ENCODE measurements at regions not wholly inside any gene's neighbourhood (a gene's known extent, or its start where the extent isn't known, plus 50 kb on each side); places are given as distances from the start of the nearest gene placed in this dataset.

DNA sequence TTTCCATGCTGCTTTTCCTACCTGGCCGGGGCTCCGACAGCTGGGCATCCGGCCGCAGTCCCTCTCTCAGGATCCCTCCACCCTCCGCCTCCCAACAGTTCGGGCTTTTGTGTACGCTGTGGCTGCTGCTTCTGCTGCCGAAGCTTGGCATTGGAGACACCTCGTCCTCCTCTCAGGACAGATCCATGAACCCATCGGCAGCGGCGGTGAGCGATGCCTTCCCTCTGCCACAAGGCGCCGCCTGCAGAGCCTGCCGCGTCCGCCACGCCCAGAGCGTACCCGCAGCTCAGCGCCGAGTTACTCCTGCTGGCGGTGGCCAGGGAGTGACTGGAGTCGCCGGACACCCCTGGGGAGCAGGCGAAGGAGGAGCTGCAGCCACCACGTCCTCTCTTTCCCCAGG lies 2032.8 kb downstream of the TP53TG3F start:
- CTCF ChIA-PET: no interaction called here
- Histone ChIP-seq H4K20me1 (ENCODE audit: insufficient read depth) (no peaks in the 10 kb centered on the region; the same call in 1 of the 2 replicates), H3K4me1 (ENCODE audit: control insufficient read depth in 1 of 2, insufficient read depth in 2 of 2, low read length in 2 of 2) (no peaks in the 10 kb centered on the region), H3K9me2 (ENCODE audit: insufficient read depth) (no peaks in the 10 kb centered on the region), H3K9me3 (ENCODE audit: control insufficient read depth in 1 of 2, insufficient read depth in 1 of 2, low read depth in 1 of 2, low read length in 2 of 2) (peaks cover 6 to 14% of the 10 kb centered on the region in 2 experiments; a peak in 2 of 4 replicates), H3K27ac (ENCODE audit: low read depth, low read length) (no peak overlapping the region), H3K4me3 (replicated peaks in 1 of 2; ENCODE audit: low read depth in 1 of 2, low read length in 2 of 2) (no peak overlapping the region), H3K27me3 (ENCODE audit: insufficient read depth, low read length) (no peaks in the 10 kb centered on the region), H3K4me2 (ENCODE audit: low read length) (no peak overlapping the region), H3K9ac (ENCODE audit: low read length) (no peak overlapping the region), H2AFZ (ENCODE audit: low read depth, low read length, poor library complexity, severe bottlenecking) (no peak overlapping the region), H3K79me2 (ENCODE audit: insufficient read depth, low read length) (no peaks in the 10 kb centered on the region), H3K36me3 (ENCODE audit: control insufficient read depth in 1 of 2, insufficient read depth in 2 of 2, low read length in 2 of 2) (no peaks in the 10 kb centered on the region)
- RAD21 ChIA-PET (ENCODE audit: low non-redundant PET in 1 of 2, low total read pairs in 2 of 2, uncharacterized antibody in 2 of 2, unreplicated experiment in 2 of 2): no interaction called here
- POLR2A ChIA-PET: no interaction called here
- no peak for TF ChIP-seq SP1 (IDR thresholded peaks at IDR 0.05; ENCODE audit: low read depth)
- TF ChIP-seq JUND (IDR thresholded peaks at IDR 0.05): no peak
- TF ChIP-seq CEBPB (IDR thresholded peaks at IDR 0.05; ENCODE audit: low read depth): no peak
- TF ChIP-seq, protein P1, sequence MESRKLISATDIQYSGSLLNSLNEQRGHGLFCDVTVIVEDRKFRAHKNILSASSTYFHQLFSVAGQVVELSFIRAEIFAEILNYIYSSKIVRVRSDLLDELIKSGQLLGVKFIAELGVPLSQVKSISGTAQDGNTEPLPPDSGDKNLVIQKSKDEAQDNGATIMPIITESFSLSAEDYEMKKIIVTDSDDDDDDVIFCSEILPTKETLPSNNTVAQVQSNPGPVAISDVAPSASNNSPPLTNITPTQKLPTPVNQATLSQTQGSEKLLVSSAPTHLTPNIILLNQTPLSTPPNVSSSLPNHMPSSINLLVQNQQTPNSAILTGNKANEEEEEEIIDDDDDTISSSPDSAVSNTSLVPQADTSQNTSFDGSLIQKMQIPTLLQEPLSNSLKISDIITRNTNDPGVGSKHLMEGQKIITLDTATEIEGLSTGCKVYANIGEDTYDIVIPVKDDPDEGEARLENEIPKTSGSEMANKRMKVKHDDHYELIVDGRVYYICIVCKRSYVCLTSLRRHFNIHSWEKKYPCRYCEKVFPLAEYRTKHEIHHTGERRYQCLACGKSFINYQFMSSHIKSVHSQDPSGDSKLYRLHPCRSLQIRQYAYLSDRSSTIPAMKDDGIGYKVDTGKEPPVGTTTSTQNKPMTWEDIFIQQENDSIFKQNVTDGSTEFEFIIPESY (IDR thresholded peaks at IDR 0.05; ENCODE audit: extremely low read depth, insufficient replicate concordance, low read length): no peak
- no peak for TF ChIP-seq YY1 (IDR thresholded peaks at IDR 0.05; ENCODE audit: extremely low read depth, insufficient replicate concordance, low read depth, low read length)
- TF ChIP-seq ZNF274 (IDR thresholded peaks at IDR 0.05; ENCODE audit: low read depth, low read length): no peak
- no peak for TF ChIP-seq ELF1 (IDR thresholded peaks at IDR 0.05; ENCODE audit: borderline replicate concordance, low read depth)
- no peak for TF ChIP-seq SIN3A (IDR thresholded peaks at IDR 0.05; ENCODE audit: low read depth)
- intact Hi-C loops (cut with micrococcal nuclease): no loop called here
- BruUV-seq (replicated peaks): no TSS peak
- ATAC-seq (no peak), DNase-seq (ENCODE audit: low read depth, low spot score) (no peak)

DNA sequence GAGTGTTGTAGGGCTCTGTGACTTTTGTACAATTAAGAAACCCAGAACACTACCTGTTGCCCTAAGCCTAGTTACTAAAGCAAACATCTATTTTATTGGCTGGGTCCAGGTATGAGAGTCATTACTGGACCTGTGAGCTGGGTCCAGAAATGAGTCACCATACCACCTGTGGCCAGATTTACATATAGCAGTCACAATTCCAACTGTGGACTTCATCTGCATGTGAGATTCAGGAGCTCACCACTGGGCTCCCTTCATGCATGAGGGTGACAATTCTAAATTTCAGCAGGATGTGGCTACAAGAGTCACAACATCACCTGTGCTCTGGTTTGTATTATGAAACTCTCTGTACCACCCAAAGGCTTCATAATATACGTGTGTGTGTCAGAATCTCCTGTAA lies 2038.0 kb downstream of the TP53TG3F start:
- ATAC-seq (no peak), DNase-seq (ENCODE audit: low read depth, low spot score) (no peak)
- H3K4me2 ChIP-seq (ENCODE audit: low read length): no peak overlapping the region
- intact Hi-C loops (cut with micrococcal nuclease): no loop called here
- no peak overlapping the region for H3K4me3 ChIP-seq (replicated peaks in 1 of 2; ENCODE audit: low read depth in 1 of 2, low read length in 2 of 2)
- ChIA-PET POLR2A (no interaction called here), CTCF (no interaction called here), RAD21 (ENCODE audit: low non-redundant PET in 1 of 2, low total read pairs in 2 of 2, uncharacterized antibody in 2 of 2, unreplicated experiment in 2 of 2) (no interaction called here)
- H3K36me3 ChIP-seq (ENCODE audit: control insufficient read depth in 1 of 2, insufficient read depth in 2 of 2, low read length in 2 of 2): no peaks in the 10 kb centered on the region
- H3K27me3 ChIP-seq (ENCODE audit: insufficient read depth, low read length): no peaks in the 10 kb centered on the region
- BruUV-seq (replicated peaks): no TSS peak
- no peaks in the 10 kb centered on the region for H4K20me1 ChIP-seq (ENCODE audit: insufficient read depth)
- H3K27ac ChIP-seq (ENCODE audit: low read depth, low read length): no peak overlapping the region
- H3K9me3 ChIP-seq (ENCODE audit: control insufficient read depth in 1 of 2, insufficient read depth in 1 of 2, low read depth in 1 of 2, low read length in 2 of 2): peaks cover 4 to 11% of the 10 kb centered on the region in 2 experiments; a peak in 2 of 4 replicates
- no peak for TF ChIP-seq FOSL1 (IDR thresholded peaks at IDR 0.05; ENCODE audit: low read depth)
- TF ChIP-seq, protein P2, sequence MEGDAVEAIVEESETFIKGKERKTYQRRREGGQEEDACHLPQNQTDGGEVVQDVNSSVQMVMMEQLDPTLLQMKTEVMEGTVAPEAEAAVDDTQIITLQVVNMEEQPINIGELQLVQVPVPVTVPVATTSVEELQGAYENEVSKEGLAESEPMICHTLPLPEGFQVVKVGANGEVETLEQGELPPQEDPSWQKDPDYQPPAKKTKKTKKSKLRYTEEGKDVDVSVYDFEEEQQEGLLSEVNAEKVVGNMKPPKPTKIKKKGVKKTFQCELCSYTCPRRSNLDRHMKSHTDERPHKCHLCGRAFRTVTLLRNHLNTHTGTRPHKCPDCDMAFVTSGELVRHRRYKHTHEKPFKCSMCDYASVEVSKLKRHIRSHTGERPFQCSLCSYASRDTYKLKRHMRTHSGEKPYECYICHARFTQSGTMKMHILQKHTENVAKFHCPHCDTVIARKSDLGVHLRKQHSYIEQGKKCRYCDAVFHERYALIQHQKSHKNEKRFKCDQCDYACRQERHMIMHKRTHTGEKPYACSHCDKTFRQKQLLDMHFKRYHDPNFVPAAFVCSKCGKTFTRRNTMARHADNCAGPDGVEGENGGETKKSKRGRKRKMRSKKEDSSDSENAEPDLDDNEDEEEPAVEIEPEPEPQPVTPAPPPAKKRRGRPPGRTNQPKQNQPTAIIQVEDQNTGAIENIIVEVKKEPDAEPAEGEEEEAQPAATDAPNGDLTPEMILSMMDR (IDR thresholded peaks at IDR 0.05 in 2 of 3, conservative IDR thresholded peaks at IDR 0.05 in 1 of 3; ENCODE audit: borderline replicate concordance in 1 of 3, insufficient read depth in 1 of 3, low read depth in 2 of 3, low read length in 2 of 3): no peak
- TF ChIP-seq ELF1 (IDR thresholded peaks at IDR 0.05; ENCODE audit: borderline replicate concordance, low read depth): no peak
- no peak for TF ChIP-seq EGR1 (IDR thresholded peaks at IDR 0.05; ENCODE audit: low read depth)
- TF ChIP-seq, protein P1 (IDR thresholded peaks at IDR 0.05; ENCODE audit: extremely low read depth, insufficient replicate concordance, low read length): no peak
- no peak for TF ChIP-seq POLR2A (IDR thresholded peaks at IDR 0.05; ENCODE audit: borderline replicate concordance, extremely low read depth, insufficient read depth, insufficient read length)
- TF ChIP-seq TCF7L2 (IDR thresholded peaks at IDR 0.05; ENCODE audit: borderline replicate concordance, extremely low read depth, insufficient read depth, insufficient read length): no peak
- no peak for TF ChIP-seq CBX3 (IDR thresholded peaks at IDR 0.05; ENCODE audit: low read depth)
- no peak for TF ChIP-seq SRF (IDR thresholded peaks at IDR 0.05; ENCODE audit: low read depth)
- no peak for TF ChIP-seq SP1 (IDR thresholded peaks at IDR 0.05; ENCODE audit: low read depth)
- TF ChIP-seq JUND (IDR thresholded peaks at IDR 0.05): no peak
- TF ChIP-seq CEBPB (IDR thresholded peaks at IDR 0.05; ENCODE audit: low read depth): no peak
- no peak for TF ChIP-seq ZFX (IDR thresholded peaks at IDR 0.05)
- H3K4me1 ChIP-seq (ENCODE audit: control insufficient read depth in 1 of 2, insufficient read depth in 2 of 2, low read length in 2 of 2): no peaks in the 10 kb centered on the region
- H2AFZ ChIP-seq (ENCODE audit: low read depth, low read length, poor library complexity, severe bottlenecking): no peak overlapping the region
- H3K79me2 ChIP-seq (ENCODE audit: insufficient read depth, low read length): no peaks in the 10 kb centered on the region
- no peaks in the 10 kb centered on the region for H3K9me2 ChIP-seq (ENCODE audit: insufficient read depth)
- H3K9ac ChIP-seq (ENCODE audit: low read length): no peak overlapping the region

Measured in HCT116 (cell line).